ENCODE measurements at regions not wholly inside any gene's neighbourhood (a gene's known extent, or its start where the extent isn't known, plus 50 kb on each side); places are given as distances from the start of the nearest gene placed in this dataset.
"Not testable (repeated sequence)": the region's sequence is repeated elsewhere in the genome, so short reads cannot be mapped to it uniquely, and the experiment has no call there.

- no peak for DNase-seq (ENCODE audit: low read depth in 2 of 2)
These were observed 191.8 kb downstream of the TMEM200A start for GRCh38 chr6:130557481-130558112.

- DNase-seq (ENCODE audit: low read depth in 2 of 2): no peak
These were observed 192.3 kb downstream of the TMEM200A start for GRCh38 chr6:130558131-130558530.

GRCh38 chr6:130559166-130559565, 193.3 kb downstream of the TMEM200A start:
- no peak for DNase-seq (ENCODE audit: low read depth in 2 of 2)

GRCh38 chr6:130560231-130560630, 194.4 kb downstream of the TMEM200A start:
- DNase-seq (ENCODE audit: low read depth in 2 of 2): no peak

- not testable (repeated sequence) for DNase-seq (ENCODE audit: low read depth in 2 of 2)
These were observed 195.3 kb downstream of the TMEM200A start for GRCh38 chr6:130561159-130561558.

GRCh38 chr6:130565696-130566095, 199.9 kb downstream of the TMEM200A start:
- DNase-seq (ENCODE audit: low read depth in 2 of 2): no peak

- no peak for DNase-seq (ENCODE audit: low read depth in 2 of 2)
These were observed 208.3 kb downstream of the TMEM200A start for GRCh38 chr6:130574146-130574545.

GRCh38 chr6:130575557-130575956, 209.7 kb downstream of the TMEM200A start:
- no peak for DNase-seq (ENCODE audit: low read depth in 2 of 2)

GRCh38 chr6:130575971-130576370, 210.2 kb downstream of the TMEM200A start:
- peak in 1 of 2 experiments; percentile 24 for DNase-seq (ENCODE audit: low read depth in 2 of 2)

GRCh38 chr6:130577178-130577919, 211.5 kb downstream of the TMEM200A start:
- DNase-seq (ENCODE audit: low read depth in 2 of 2): no peak

GRCh38 chr6:130578713-130579112, 212.9 kb downstream of the TMEM200A start:
- DNase-seq (ENCODE audit: low read depth in 2 of 2): no peak

GRCh38 chr6:130583268-130583667, 217.5 kb downstream of the TMEM200A start:
- DNase-seq (ENCODE audit: low read depth in 2 of 2): no peak

GRCh38 chr6:130585587-130585986, 219.8 kb downstream of the TMEM200A start:
- no peak for DNase-seq (ENCODE audit: low read depth in 2 of 2)

- no peak for DNase-seq (ENCODE audit: low read depth in 2 of 2)
These were observed 222.1 kb downstream of the TMEM200A start for GRCh38 chr6:130587778-130588520.

- DNase-seq (ENCODE audit: low read depth in 2 of 2): no peak
These were observed 227.4 kb downstream of the TMEM200A start for GRCh38 chr6:130593200-130593599.

- no peak for DNase-seq (ENCODE audit: low read depth in 2 of 2)
These were observed 228.1 kb downstream of the TMEM200A start for GRCh38 chr6:130593948-130594347.

- no peak for DNase-seq (ENCODE audit: low read depth in 2 of 2)
These were observed 228.9 kb upstream of the SMLR1 start for GRCh38 chr6:130598021-130598989.

- DNase-seq (ENCODE audit: low read depth in 2 of 2): no peak
These were observed 226.3 kb upstream of the SMLR1 start for GRCh38 chr6:130600880-130601341.

- peak in 1 of 2 experiments; percentile 4 for DNase-seq (ENCODE audit: low read depth in 2 of 2)
These were observed 224.9 kb upstream of the SMLR1 start for GRCh38 chr6:130602151-130602770.

GRCh38 chr6:130603391-130603790, 223.8 kb upstream of the SMLR1 start:
- no peak for DNase-seq (ENCODE audit: low read depth in 2 of 2)

GRCh38 chr6:130604841-130605399, 222.3 kb upstream of the SMLR1 start:
- DNase-seq (ENCODE audit: low read depth in 2 of 2): no peak
